Endothelial cell of umbilical vein (primary cell): ENCODE measurements at regions not wholly inside any gene's neighbourhood (a gene's known extent, or its start where the extent isn't known, plus 50 kb on each side); places are given as distances from the start of the nearest gene placed in this dataset.

ENCODE experiments used
- BruUV-seq: library from RNA; stranded (reverse); fragments of 400-500 nt; replicated peaks from 2 replicates; lab custom pipeline; 2021; lab: Mats Ljungman, UMichigan
- CTCF ChIA-PET: fragments of 300-600, 350-600 bp; sonication (Branson Sonifier 250); formaldehyde crosslinking; loops from one replicate; lab custom pipeline; 2021; ENCODE audit warnings: antibody characterized with exemption, inconsistent platforms; lab: Charles Lee
- POLR2A ChIA-PET: fragments of 300-600, 350-600 bp; sonication (Branson Sonifier 250); formaldehyde crosslinking; loops from one replicate; lab custom pipeline; 2021; ENCODE audit warnings: antibody characterized with exemption, inconsistent platforms; lab: Charles Lee
- DNase-seq: peaks from one replicate; pipeline ENCODE4 v3.0.0-alpha.2; 2011; ENCODE audit warnings: low read depth, low spot score
- FAIRE-seq: peaks from 2 replicates; lab custom pipeline; 2011; peaks lifted over from hg19 to GRCh38; lab: Jason Lieb, UNC
- H2AFZ ChIP-seq: 2 replicates; pipeline ENCODE4 v1.6.0; 2012; ENCODE audit warnings: low read depth, low read length, control low read depth, inconsistent platforms
- H3K27ac ChIP-seq: 2 replicates; pipeline ENCODE4 v1.5.1; 2011; ENCODE audit warnings: low read depth, mild to moderate bottlenecking, control low read depth, low read length, moderate library complexity; ENCODE audit not compliant: insufficient read depth
- H3K27me3 ChIP-seq, 2 experiments: 2 replicates each; pipeline versions ENCODE4 v1.6.0 to v1.6.1; 2011; ENCODE audit warnings: low read length in 2 of 2, mixed read lengths in 1 of 2; ENCODE audit not compliant: control insufficient read depth in 2 of 2, insufficient read depth in 2 of 2
- H3K36me3 ChIP-seq, 2 experiments: 2 replicates in 1 of 2; 3 replicates in 1 of 2; pipeline ENCODE4 v1.5.1; 2011; ENCODE audit warnings: low read length in 2 of 2, mild to moderate bottlenecking in 1 of 2, moderate library complexity in 1 of 2; ENCODE audit not compliant: control insufficient read depth in 2 of 2, insufficient read depth in 2 of 2; ENCODE audit errors: extremely low read depth in 1 of 2
- H3K4me1 ChIP-seq: 3 replicates; pipeline ENCODE4 v1.5.1; 2011; ENCODE audit warnings: mild to moderate bottlenecking, low read length; ENCODE audit not compliant: control insufficient read depth, insufficient read depth; ENCODE audit errors: extremely low read depth
- H3K4me2 ChIP-seq: 2 replicates; pipeline ENCODE4 v1.6.1; 2011; ENCODE audit warnings: low read length, control low read depth, mixed read lengths; ENCODE audit not compliant: insufficient read depth
- H3K4me3 ChIP-seq, 3 experiments: fragments of 200-600 bp in 1 of 3; sonication (generic), shearing (Covaris generic) in 1 of 3; replicated peaks in 1 of 3; 2 replicates each; pipeline ENCODE4 v1.5.1; 2011 to 2016; ENCODE audit warnings: control low read depth in 3 of 3, low read length in 3 of 3, mild to moderate bottlenecking in 2 of 3, inconsistent platforms in 1 of 3, low read depth in 1 of 3, moderate library complexity in 1 of 3; ENCODE audit not compliant: insufficient read depth in 1 of 3
- H3K79me2 ChIP-seq: 2 replicates; pipeline ENCODE4 v1.6.0; 2012; ENCODE audit warnings: low read length, inconsistent platforms; ENCODE audit not compliant: control insufficient read depth, insufficient read depth
- H3K9ac ChIP-seq: replicated peaks from 2 replicates; pipeline ENCODE3; 2011; ENCODE audit warnings: low read length, control low read depth; ENCODE audit not compliant: insufficient read depth; ENCODE audit errors: extremely low read depth
- H3K9me1 ChIP-seq: replicated peaks from 3 replicates; pipeline ENCODE4 v1.6.0; 2011; ENCODE audit warnings: mild to moderate bottlenecking, low read length; ENCODE audit not compliant: control insufficient read depth, insufficient read depth; ENCODE audit errors: extremely low read depth
- H3K9me3 ChIP-seq: replicated peaks from 2 replicates; pipeline ENCODE4 v1.5.1; 2012; ENCODE audit warnings: low read length, inconsistent platforms; ENCODE audit not compliant: control insufficient read depth, insufficient read depth
- H4K20me1 ChIP-seq: replicated peaks from 2 replicates; pipeline ENCODE3; 2011; ENCODE audit warnings: mild to moderate bottlenecking, low read length; ENCODE audit not compliant: control insufficient read depth, insufficient read depth; ENCODE audit errors: extremely low read depth
- EZH2 ChIP-seq: IDR thresholded peaks from 2 replicates; pipeline ENCODE4 v1.6.1; 2012; ENCODE audit warnings: borderline replicate concordance, low read depth, mild to moderate bottlenecking, moderate library complexity, low read length, inconsistent platforms; ENCODE audit not compliant: severe bottlenecking
- FOS ChIP-seq: IDR thresholded peaks from 2 replicates; pipeline ENCODE4 v1.6.1; 2011; ENCODE audit warnings: mild to moderate bottlenecking, low read length, moderate library complexity, borderline replicate concordance; ENCODE audit not compliant: insufficient read depth
- GATA2 ChIP-seq: IDR thresholded peaks from 2 replicates; pipeline ENCODE4 v1.7.0; 2011; ENCODE audit warnings: low read depth, mild to moderate bottlenecking, moderate library complexity, mixed read lengths, low read length; ENCODE audit not compliant: insufficient read length, insufficient read depth
- POLR2A ChIP-seq: IDR thresholded peaks from 2 replicates; pipeline ENCODE4 v1.6.1; 2012; ENCODE audit warnings: low read depth, mild to moderate bottlenecking, control low read depth, low read length
- POLR2AphosphoS5 ChIP-seq: IDR thresholded peaks from 2 replicates; pipeline ENCODE4 v1.6.1; 2012; ENCODE audit warnings: low read depth, mild to moderate bottlenecking, control low read depth, low read length, moderate library complexity; ENCODE audit not compliant: insufficient read depth
- dilution Hi-C: fragments of 300-500 bp; cut with MboI; formaldehyde crosslinking; loops from one replicate; pipeline ENCODE4 v1.15.0; 2019; ENCODE audit warnings: low sequenced_read_pairs; ENCODE audit not compliant: extremely low pct_ligation_motif_present
- intact Hi-C: fragments of 100-400 bp; cut with micrococcal nuclease; formaldehyde crosslinking; loops from one replicate; pipeline ENCODE4 v1.10.0; 2022
- TF ChIP-seq, protein P1 (sequence below), 2 donors: IDR thresholded peaks; 1 replicate in 1 of 2; 2 replicates in 1 of 2; pipeline ENCODE4 v1.5.1; 2011; ENCODE audit warnings: low read length in 2 of 2, mild to moderate bottlenecking in 2 of 2, moderate library complexity in 2 of 2, control low read depth in 1 of 2, inconsistent platforms in 1 of 2, low read depth in 1 of 2; ENCODE audit not compliant: insufficient read depth in 1 of 2; ENCODE audit errors: extremely low read depth in 1 of 2

DNA sequence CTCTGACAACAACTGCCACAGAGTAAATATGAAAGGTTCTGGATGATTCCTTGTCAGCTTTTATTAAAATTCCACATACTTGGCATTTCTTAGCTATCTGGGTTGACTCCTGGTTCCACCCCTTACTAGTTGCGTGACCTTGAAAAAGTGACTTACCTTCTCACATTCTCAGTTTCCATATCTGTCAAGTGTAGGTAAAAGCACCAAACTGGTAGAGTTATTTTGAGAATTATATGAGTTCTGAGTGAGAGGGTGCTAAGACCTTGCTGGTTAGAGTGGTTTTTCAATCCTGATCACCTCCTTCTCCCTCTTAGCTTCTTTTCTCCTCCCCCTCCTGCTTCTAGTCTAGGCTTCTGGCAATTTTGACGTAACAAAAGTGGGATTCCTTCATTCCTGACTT is 83.4 kb upstream of the ABCD3 start:
- no peak overlapping the region for H3K4me3 ChIP-seq
- H3K79me2 ChIP-seq, result no peaks in the 10 kb centered on the region
- no peak for TF ChIP-seq EZH2
- no peaks in the 10 kb centered on the region for H3K9me1 ChIP-seq
- no peaks in the 10 kb centered on the region for H3K9me3 ChIP-seq
- ChIA-PET POLR2A (interaction anchor here (0.6 to 2.6 kb wide), 3 partner anchors 98 to 166 kb away, joined by 6 to 9 read pairs (median 6); partner anchors contain the start of gene ARHGAP29), CTCF (interaction anchor here (1.0 to 22.3 kb wide), 26 partner anchors 69 to 520 kb away, joined by 3 to 1439 read pairs (median 10); partner anchors contain the start of genes ARHGAP29 and GCLM)
- H3K27ac ChIP-seq, result peak overlapping the region; percentile 7
- no peaks in the 10 kb centered on the region for H3K36me3 ChIP-seq
- BruUV-seq, result no TSS peak
- no peak overlapping the region for H3K9ac ChIP-seq
- H3K4me2 ChIP-seq, result no peak overlapping the region
- no peak for FAIRE-seq
- H3K27me3 ChIP-seq, result no peaks in the 10 kb centered on the region
- no peak for DNase-seq
- peak overlapping the region; percentile 50 for H2AFZ ChIP-seq
- dilution Hi-C loops (no loop called here), intact Hi-C loops (loop anchor here (5.0 kb wide), 3 partner anchors 152 to 487 kb away; no protein-coding TSS in a partner anchor)
- no peaks in the 10 kb centered on the region for H4K20me1 ChIP-seq
- H3K4me1 ChIP-seq, result peaks cover 12% of the 10 kb centered on the region

DNA sequence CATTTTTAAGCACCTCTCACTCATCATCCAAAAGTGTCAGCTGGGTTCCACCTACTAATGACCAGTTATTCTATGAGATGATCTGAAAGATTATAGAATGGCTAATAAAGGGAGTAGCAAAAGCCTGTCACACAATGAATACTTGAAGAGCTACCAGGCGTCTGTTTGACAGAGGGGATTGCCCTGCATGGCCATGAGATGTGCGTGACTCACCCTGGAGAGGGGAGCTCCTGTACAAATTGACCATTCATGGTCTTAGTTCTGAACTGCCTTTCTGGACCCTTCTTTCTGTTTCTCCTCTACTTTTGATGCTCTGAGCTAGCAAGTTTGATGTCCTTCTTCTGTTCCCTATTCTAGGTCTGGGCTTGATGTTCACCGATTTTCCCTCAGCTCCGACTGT is 85.2 kb upstream of the ABCD3 start:
- no peak for TF ChIP-seq FOS
- TF ChIP-seq POLR2A, result no peak
- no peak for TF ChIP-seq GATA2
- TF ChIP-seq, protein P1, sequence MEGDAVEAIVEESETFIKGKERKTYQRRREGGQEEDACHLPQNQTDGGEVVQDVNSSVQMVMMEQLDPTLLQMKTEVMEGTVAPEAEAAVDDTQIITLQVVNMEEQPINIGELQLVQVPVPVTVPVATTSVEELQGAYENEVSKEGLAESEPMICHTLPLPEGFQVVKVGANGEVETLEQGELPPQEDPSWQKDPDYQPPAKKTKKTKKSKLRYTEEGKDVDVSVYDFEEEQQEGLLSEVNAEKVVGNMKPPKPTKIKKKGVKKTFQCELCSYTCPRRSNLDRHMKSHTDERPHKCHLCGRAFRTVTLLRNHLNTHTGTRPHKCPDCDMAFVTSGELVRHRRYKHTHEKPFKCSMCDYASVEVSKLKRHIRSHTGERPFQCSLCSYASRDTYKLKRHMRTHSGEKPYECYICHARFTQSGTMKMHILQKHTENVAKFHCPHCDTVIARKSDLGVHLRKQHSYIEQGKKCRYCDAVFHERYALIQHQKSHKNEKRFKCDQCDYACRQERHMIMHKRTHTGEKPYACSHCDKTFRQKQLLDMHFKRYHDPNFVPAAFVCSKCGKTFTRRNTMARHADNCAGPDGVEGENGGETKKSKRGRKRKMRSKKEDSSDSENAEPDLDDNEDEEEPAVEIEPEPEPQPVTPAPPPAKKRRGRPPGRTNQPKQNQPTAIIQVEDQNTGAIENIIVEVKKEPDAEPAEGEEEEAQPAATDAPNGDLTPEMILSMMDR (IDR thresholded peaks at IDR 0.05; ENCODE audit: extremely low read depth in 1 of 2, insufficient read depth in 1 of 2, low read depth in 1 of 2, low read length in 2 of 2), result no peak
- TF ChIP-seq POLR2AphosphoS5, result no peak
- no peak for TF ChIP-seq EZH2
- H3K79me2 ChIP-seq, result peaks cover 3% of the 10 kb centered on the region
- H4K20me1 ChIP-seq, result no peaks in the 10 kb centered on the region
- intact Hi-C loops (loop anchor here (5.0 kb wide), 1 partner anchor 151 kb away; no protein-coding TSS in a partner anchor), dilution Hi-C loops (no loop called here)
- no peaks in the 10 kb centered on the region for H3K9me3 ChIP-seq
- no peak overlapping the region for H3K27ac ChIP-seq
- H3K4me3 ChIP-seq, result no peak overlapping the region
- H3K36me3 ChIP-seq, result no peaks in the 10 kb centered on the region
- ChIA-PET POLR2A (interaction anchor here (0.6 to 2.6 kb wide), 8 partner anchors 85 to 454 kb away, joined by 3 to 9 read pairs (median 3); partner anchors contain the start of gene DNTTIP2), CTCF (interaction anchor here (0.6 to 22.3 kb wide), 17 partner anchors 16 to 364 kb away, joined by 3 to 1439 read pairs (median 3); partner anchors contain the start of gene ARHGAP29)
- no peaks in the 10 kb centered on the region for H3K9me1 ChIP-seq
- no TSS peak for BruUV-seq
- FAIRE-seq (no peak), DNase-seq (peak; percentile 30)
- no peak overlapping the region for H3K9ac ChIP-seq
- no peaks in the 10 kb centered on the region for H3K27me3 ChIP-seq
- no peak overlapping the region for H3K4me2 ChIP-seq
- peaks cover 29% of the 10 kb centered on the region for H3K4me1 ChIP-seq
- no peak overlapping the region for H2AFZ ChIP-seq
